Activated CD8-positive, alpha-beta T cell treated with anti-CD3 and anti-CD28 coated beads for 36 hours (primary cell): ENCODE measurements at regions not wholly inside any gene's neighbourhood (a gene's known extent, or its start where the extent isn't known, plus 50 kb on each side); places are given as distances from the start of the nearest gene placed in this dataset.

Experiments used
- ATAC-seq: fragments of 200-7000 bp; cut with Tn5 transposase; one replicate; pipeline ENCODE4 v1.10.0; 2021; ENCODE audit warnings: mild to moderate bottlenecking, moderate library complexity
- CTCF ChIA-PET: fragments of 350-600 bp; sonication (Branson Sonifier 250); formaldehyde crosslinking; loops from one replicate; lab custom pipeline; 2021; ENCODE audit warnings: antibody characterized with exemption; lab: Charles Lee
- POLR2A ChIA-PET: fragments of 350-600 bp; sonication (Branson Sonifier 250); formaldehyde crosslinking; loops from one replicate; lab custom pipeline; 2021; ENCODE audit warnings: antibody characterized with exemption; lab: Charles Lee
- DNase-seq: peaks from one replicate; pipeline ENCODE4 v3.0.0-alpha.2; 2020
- H3K27ac Mint-ChIP-seq: one replicate; pipeline ENCODE4 v1.8.0; 2021; ENCODE audit warnings: mild to moderate bottlenecking, mixed read lengths
- H3K27me3 Mint-ChIP-seq: one replicate; pipeline ENCODE4 v1.8.0; 2021; ENCODE audit warnings: mixed read lengths
- H3K36me3 Mint-ChIP-seq: one replicate; pipeline ENCODE4 v1.8.0; 2021; ENCODE audit warnings: low read depth, mixed read lengths
- H3K4me1 Mint-ChIP-seq: one replicate; pipeline ENCODE4 v1.8.0; 2021; ENCODE audit warnings: low read depth, mixed read lengths
- H3K4me3 Mint-ChIP-seq: one replicate; pipeline ENCODE4 v1.8.0; 2021; ENCODE audit warnings: mild to moderate bottlenecking, moderate library complexity, mixed read lengths
- H3K9me3 Mint-ChIP-seq: one replicate; pipeline ENCODE4 v1.8.0; 2021; ENCODE audit warnings: mixed read lengths
- intact Hi-C: fragments of 100-400 bp; cut with micrococcal nuclease; formaldehyde crosslinking; loops from one replicate; pipeline ENCODE4 v1.10.0; 2022
- TF ChIP-seq, protein P1 (sequence below): fragments of 200-600 bp; IDR thresholded peaks from one replicate; pipeline ENCODE4 v1.8.0; 2022; ENCODE audit warnings: antibody characterized with exemption, mild to moderate bottlenecking

DNA sequence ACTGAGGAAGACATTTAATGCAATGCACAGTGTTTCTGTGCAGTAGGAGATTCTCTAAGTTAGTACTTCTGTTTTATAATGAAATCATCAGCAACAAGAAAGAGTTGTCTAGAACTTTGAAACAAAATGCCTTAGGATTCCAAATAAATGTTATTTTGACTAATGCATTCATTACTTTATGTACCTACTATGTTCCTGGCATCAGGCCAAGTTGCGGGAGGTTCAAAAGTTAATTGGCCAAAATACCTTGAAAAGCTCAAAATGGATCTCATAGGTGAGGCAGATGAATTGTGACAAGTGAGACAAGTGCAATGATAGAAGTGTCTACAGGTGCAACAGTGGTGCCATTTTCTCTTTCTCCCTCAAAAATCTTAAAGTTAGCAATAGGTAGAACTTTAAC lies 289.4 kb downstream of the TOX3 start:
- Mint-ChIP-seq H3K4me3 (no peak overlapping the region), H3K27me3 (no peaks in the 10 kb centered on the region), H3K27ac (no peak overlapping the region), H3K4me1 (no peaks in the 10 kb centered on the region), H3K36me3 (no peaks in the 10 kb centered on the region), H3K9me3 (no peaks in the 10 kb centered on the region)
- intact Hi-C loops, result no loop called here
- TF ChIP-seq, protein P1, sequence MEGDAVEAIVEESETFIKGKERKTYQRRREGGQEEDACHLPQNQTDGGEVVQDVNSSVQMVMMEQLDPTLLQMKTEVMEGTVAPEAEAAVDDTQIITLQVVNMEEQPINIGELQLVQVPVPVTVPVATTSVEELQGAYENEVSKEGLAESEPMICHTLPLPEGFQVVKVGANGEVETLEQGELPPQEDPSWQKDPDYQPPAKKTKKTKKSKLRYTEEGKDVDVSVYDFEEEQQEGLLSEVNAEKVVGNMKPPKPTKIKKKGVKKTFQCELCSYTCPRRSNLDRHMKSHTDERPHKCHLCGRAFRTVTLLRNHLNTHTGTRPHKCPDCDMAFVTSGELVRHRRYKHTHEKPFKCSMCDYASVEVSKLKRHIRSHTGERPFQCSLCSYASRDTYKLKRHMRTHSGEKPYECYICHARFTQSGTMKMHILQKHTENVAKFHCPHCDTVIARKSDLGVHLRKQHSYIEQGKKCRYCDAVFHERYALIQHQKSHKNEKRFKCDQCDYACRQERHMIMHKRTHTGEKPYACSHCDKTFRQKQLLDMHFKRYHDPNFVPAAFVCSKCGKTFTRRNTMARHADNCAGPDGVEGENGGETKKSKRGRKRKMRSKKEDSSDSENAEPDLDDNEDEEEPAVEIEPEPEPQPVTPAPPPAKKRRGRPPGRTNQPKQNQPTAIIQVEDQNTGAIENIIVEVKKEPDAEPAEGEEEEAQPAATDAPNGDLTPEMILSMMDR, result no peak
- no peak for ATAC-seq
- POLR2A ChIA-PET, result no interaction called here
- CTCF ChIA-PET, result no interaction called here
- DNase-seq, result no peak

DNA sequence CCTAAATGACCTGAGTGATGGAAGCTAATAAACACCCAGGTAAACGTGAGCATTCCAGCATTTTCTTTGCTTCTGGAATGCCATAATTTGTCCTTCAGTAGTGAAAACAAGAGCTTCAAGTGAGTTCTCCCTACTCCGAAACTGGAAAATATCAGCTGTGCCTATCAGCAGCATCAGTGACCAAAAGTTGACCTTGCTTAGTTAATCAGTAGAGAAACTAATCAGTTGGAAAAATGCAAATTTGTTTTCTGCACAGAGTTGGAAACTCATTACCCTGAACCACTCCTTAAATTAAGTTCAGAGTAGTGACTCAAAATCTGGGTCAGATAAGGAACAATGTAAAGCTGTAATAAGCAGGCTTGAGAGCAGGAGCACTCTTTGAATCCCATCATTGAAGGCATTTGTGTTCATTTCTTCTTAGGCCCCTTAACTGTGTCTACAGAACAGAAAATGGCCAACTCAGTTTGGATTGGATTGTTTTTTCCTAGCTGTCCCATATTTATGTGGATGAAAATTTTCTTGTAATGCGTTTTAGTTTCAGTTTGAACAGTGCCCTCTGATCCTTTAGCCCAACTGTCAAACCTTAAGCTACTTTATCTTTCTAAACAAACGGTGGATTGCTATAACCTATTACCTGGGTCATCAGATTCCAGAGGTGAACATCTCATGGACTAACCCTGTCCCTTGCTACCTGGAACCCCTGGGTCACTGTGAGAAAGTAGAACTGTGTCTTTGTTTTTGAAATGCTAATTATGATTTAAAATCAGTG lies 290.4 kb downstream of the TOX3 start:
- no peak for DNase-seq

DNA sequence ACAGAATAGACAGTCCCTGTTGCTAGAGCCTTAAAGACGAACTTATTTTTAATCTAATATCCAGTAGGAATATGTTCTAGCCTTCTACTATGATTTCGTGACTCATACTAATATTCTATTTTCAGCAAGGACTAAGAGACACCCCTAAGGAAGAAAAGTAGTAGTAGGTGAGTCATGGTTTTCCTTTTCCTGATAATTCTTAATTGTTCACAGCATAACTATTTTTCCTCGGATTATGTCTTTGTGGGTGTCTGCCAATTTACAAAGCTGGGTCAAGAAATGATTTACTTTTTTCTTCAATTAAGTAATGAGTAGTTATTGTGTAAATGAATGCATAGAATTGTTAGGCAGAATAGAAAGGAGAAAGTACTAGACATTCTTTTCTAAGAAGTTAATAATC lies 292.2 kb downstream of the TOX3 start:
- POLR2A ChIA-PET, result no interaction called here
- no peak overlapping the region for H3K27ac Mint-ChIP-seq
- TF ChIP-seq, protein P1, result no peak
- CTCF ChIA-PET, result no interaction called here
- no peaks in the 10 kb centered on the region for H3K4me1 Mint-ChIP-seq
- ATAC-seq (no peak), DNase-seq (no peak)
- H3K4me3 Mint-ChIP-seq, result no peak overlapping the region
- intact Hi-C loops, result no loop called here
- no peaks in the 10 kb centered on the region for H3K36me3 Mint-ChIP-seq
- peaks cover 1% of the 10 kb centered on the region for H3K9me3 Mint-ChIP-seq
- H3K27me3 Mint-ChIP-seq, result no peaks in the 10 kb centered on the region

More for the DNA sequence above, 290.4 kb downstream of the TOX3 start:
- ChIA-PET POLR2A (no interaction called here), CTCF (no interaction called here)
- TF ChIP-seq, protein P1, result no peak
- H3K4me3 Mint-ChIP-seq, result no peak overlapping the region
- no peak for ATAC-seq
- no peaks in the 10 kb centered on the region for H3K27me3 Mint-ChIP-seq
- H3K4me1 Mint-ChIP-seq, result no peaks in the 10 kb centered on the region
- H3K36me3 Mint-ChIP-seq, result no peaks in the 10 kb centered on the region
- H3K9me3 Mint-ChIP-seq, result peaks cover under 1% of the 10 kb centered on the region
- H3K27ac Mint-ChIP-seq, result no peak overlapping the region
- intact Hi-C loops, result no loop called here

DNA sequence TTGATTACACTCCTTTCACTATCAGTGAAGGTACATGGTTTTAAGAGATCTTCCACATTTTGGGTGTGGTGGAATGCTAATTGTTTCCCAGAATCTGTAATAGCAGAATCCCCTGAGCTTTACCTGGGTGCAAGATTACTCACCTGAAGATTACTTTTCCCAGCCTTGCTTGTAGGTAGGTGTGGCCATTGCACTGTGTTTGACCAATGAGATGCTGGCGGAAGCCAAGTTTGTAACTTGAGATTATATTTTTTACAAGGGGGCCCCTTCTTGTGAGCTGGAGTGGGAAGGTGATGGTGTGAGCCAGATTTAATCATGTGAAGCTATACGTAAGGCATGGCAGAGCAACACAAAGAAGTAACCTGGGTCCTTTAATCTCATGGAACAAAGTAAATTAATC lies 294.3 kb downstream of the TOX3 start:
- H3K4me1 Mint-ChIP-seq, result no peaks in the 10 kb centered on the region
- intact Hi-C loops, result no loop called here
- no peak for ATAC-seq
- H3K36me3 Mint-ChIP-seq, result no peaks in the 10 kb centered on the region
- ChIA-PET CTCF (no interaction called here), POLR2A (no interaction called here)
- H3K4me3 Mint-ChIP-seq, result no peak overlapping the region
- TF ChIP-seq, protein P1, result no peak
- H3K9me3 Mint-ChIP-seq, result peaks cover 9% of the 10 kb centered on the region
- no peak for DNase-seq
- no peak overlapping the region for H3K27ac Mint-ChIP-seq
- H3K27me3 Mint-ChIP-seq, result no peaks in the 10 kb centered on the region

DNA sequence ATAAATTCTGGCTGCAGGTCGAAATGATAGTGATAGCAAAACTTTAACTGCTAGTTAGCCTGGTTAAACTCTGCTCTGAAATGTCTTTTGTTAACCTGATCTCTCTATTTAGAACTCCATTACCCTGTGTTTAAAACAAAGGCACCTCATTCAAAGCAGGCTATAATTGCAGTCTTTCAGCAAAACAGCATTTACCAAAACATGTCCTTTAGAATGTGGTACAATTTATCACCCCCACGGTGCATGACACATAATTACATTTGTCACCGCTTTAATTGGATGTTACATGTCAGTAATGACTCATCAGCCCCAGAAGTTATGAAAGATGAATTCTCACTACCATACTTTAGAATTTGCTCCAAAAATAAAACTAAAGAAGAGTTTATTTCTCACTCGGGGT lies 295.4 kb downstream of the TOX3 start:
- H3K9me3 Mint-ChIP-seq, result peaks cover 16% of the 10 kb centered on the region
- DNase-seq, result no peak
- no peak for ATAC-seq
- intact Hi-C loops, result no loop called here
- no peak overlapping the region for H3K4me3 Mint-ChIP-seq
- H3K36me3 Mint-ChIP-seq, result no peaks in the 10 kb centered on the region
- H3K4me1 Mint-ChIP-seq, result no peaks in the 10 kb centered on the region
- CTCF ChIA-PET, result no interaction called here
- TF ChIP-seq, protein P1, result no peak
- POLR2A ChIA-PET, result no interaction called here
- no peak overlapping the region for H3K27ac Mint-ChIP-seq
- H3K27me3 Mint-ChIP-seq, result no peaks in the 10 kb centered on the region
